Glutamatergic neuron (in vitro differentiated cells): ENCODE measurements at regions not wholly inside any gene's neighbourhood (a gene's known extent, or its start where the extent isn't known, plus 50 kb on each side); places are given as distances from the start of the nearest gene placed in this dataset.

Experiments
- DNase-seq: peaks from one replicate; pipeline ENCODE4 v3.0.0; 2022
- H3K27ac Mint-ChIP-seq: one replicate; pipeline ENCODE4 v1.8.0; 2020; ENCODE audit warnings: mild to moderate bottlenecking, mixed read lengths, inconsistent platforms; ENCODE audit not compliant: unreplicated experiment
- H3K27me3 Mint-ChIP-seq: one replicate; pipeline ENCODE4 v1.8.0; 2020; ENCODE audit warnings: mild to moderate bottlenecking, moderate library complexity, mixed read lengths, inconsistent platforms; ENCODE audit not compliant: unreplicated experiment
- H3K36me3 Mint-ChIP-seq: one replicate; pipeline ENCODE4 v1.8.0; 2020; ENCODE audit warnings: mild to moderate bottlenecking, mixed read lengths, inconsistent platforms; ENCODE audit not compliant: unreplicated experiment
- H3K4me1 Mint-ChIP-seq: one replicate; pipeline ENCODE4 v1.8.0; 2020; ENCODE audit warnings: mild to moderate bottlenecking, low read depth, mixed read lengths, inconsistent platforms; ENCODE audit not compliant: unreplicated experiment
- H3K4me3 Mint-ChIP-seq: one replicate; pipeline ENCODE4 v1.8.0; 2020; ENCODE audit warnings: mild to moderate bottlenecking, mixed read lengths, inconsistent platforms; ENCODE audit not compliant: unreplicated experiment
- H3K9me3 Mint-ChIP-seq: one replicate; pipeline ENCODE4 v1.8.0; 2020; ENCODE audit warnings: mild to moderate bottlenecking, moderate library complexity, mixed read lengths, inconsistent platforms; ENCODE audit not compliant: unreplicated experiment
- CTCF ChIP-seq: fragments of 200-600 bp; sonication (generic); IDR thresholded peaks from one replicate; pipeline ENCODE4 v1.5.0; 2021; ENCODE audit not compliant: partially characterized antibody, unreplicated experiment

GRCh38 chr11:69962152-69962551 lies 116.0 kb upstream of the ANO1 start:
- H3K36me3 Mint-ChIP-seq = peaks cover 10% of the 10 kb centered on the region
- H3K27ac Mint-ChIP-seq = no peak overlapping the region
- H3K9me3 Mint-ChIP-seq = peaks cover 7% of the 10 kb centered on the region
- no peak for DNase-seq
- H3K4me3 Mint-ChIP-seq = no peak overlapping the region
- H3K4me1 Mint-ChIP-seq = no peaks in the 10 kb centered on the region
- no peak for TF ChIP-seq CTCF
- peaks cover 3% of the 10 kb centered on the region for H3K27me3 Mint-ChIP-seq

GRCh38 chr11:69963533-69964246 lies 114.4 kb upstream of the ANO1 start:
- H3K4me1 Mint-ChIP-seq = no peaks in the 10 kb centered on the region
- no peak overlapping the region for H3K4me3 Mint-ChIP-seq
- H3K36me3 Mint-ChIP-seq = peaks cover 10% of the 10 kb centered on the region
- peaks cover 3% of the 10 kb centered on the region for H3K27me3 Mint-ChIP-seq
- no peak for DNase-seq
- H3K27ac Mint-ChIP-seq = no peak overlapping the region
- H3K9me3 Mint-ChIP-seq = peaks cover 7% of the 10 kb centered on the region
- no peak for TF ChIP-seq CTCF

- Mint-ChIP-seq H3K4me3 (no peak overlapping the region), H3K9me3 (peaks cover 4% of the 10 kb centered on the region), H3K27ac (no peak overlapping the region), H3K27me3 (peaks cover 3% of the 10 kb centered on the region), H3K4me1 (no peaks in the 10 kb centered on the region), H3K36me3 (peaks cover 6% of the 10 kb centered on the region)
- TF ChIP-seq CTCF = no peak
- DNase-seq = no peak
Measured at GRCh38 chr11:69964247-69964643, 113.9 kb upstream of the ANO1 start.

GRCh38 chr11:69965821-69966582 lies 112.1 kb upstream of the ANO1 start:
- H3K4me1 Mint-ChIP-seq = no peaks in the 10 kb centered on the region
- peaks cover 3% of the 10 kb centered on the region for H3K27me3 Mint-ChIP-seq
- TF ChIP-seq CTCF = no peak
- H3K4me3 Mint-ChIP-seq = no peak overlapping the region
- no peaks in the 10 kb centered on the region for H3K9me3 Mint-ChIP-seq
- no peaks in the 10 kb centered on the region for H3K36me3 Mint-ChIP-seq
- DNase-seq = no peak
- no peak overlapping the region for H3K27ac Mint-ChIP-seq

- no peaks in the 10 kb centered on the region for H3K4me1 Mint-ChIP-seq
- no peak for DNase-seq
- TF ChIP-seq CTCF = no peak
- H3K9me3 Mint-ChIP-seq = no peaks in the 10 kb centered on the region
- H3K27ac Mint-ChIP-seq = no peak overlapping the region
- no peak overlapping the region for H3K4me3 Mint-ChIP-seq
- H3K36me3 Mint-ChIP-seq = no peaks in the 10 kb centered on the region
- H3K27me3 Mint-ChIP-seq = peaks cover 3% of the 10 kb centered on the region
Measured at GRCh38 chr11:69966583-69966835, 111.6 kb upstream of the ANO1 start.
